ENCODE measurements at regions not wholly inside any gene's neighbourhood (a gene's known extent, or its start where the extent isn't known, plus 50 kb on each side); places are given as distances from the start of the nearest gene placed in this dataset.

GRCh38 chr19:30161021-30161655 lies 211.0 kb upstream of the ZNF536 start:
- TF ChIP-seq CTCF (conservative IDR thresholded peaks at IDR 0.05) (no peak), EZH2 (IDR thresholded peaks at IDR 0.05; ENCODE audit: low read depth) (no peak)
